PC-9 (cell line): ENCODE measurements at regions not wholly inside any gene's neighbourhood (a gene's known extent, or its start where the extent isn't known, plus 50 kb on each side); places are given as distances from the start of the nearest gene placed in this dataset.

Experiments
- BruUV-seq: library from RNA; stranded (reverse); fragments of 400-500 nt; replicated peaks from 2 replicates; lab custom pipeline; 2021; lab: Mats Ljungman, UMichigan
- CTCF ChIA-PET: fragments of 300-600 bp; sonication (Branson Sonifier 250); formaldehyde crosslinking; loops from one replicate; lab custom pipeline; 2022; ENCODE audit warnings: antibody characterized with exemption; lab: Charles Lee
- POLR2A ChIA-PET: fragments of 300-600 bp; sonication (Branson Sonifier 250); formaldehyde crosslinking; loops from one replicate; lab custom pipeline; 2022; ENCODE audit warnings: antibody characterized with exemption; ENCODE audit not compliant: unreplicated experiment; lab: Charles Lee
- DNase-seq, 2 experiments: peaks; one replicate each; pipeline versions ENCODE4 v3.0.0 to v3.0.0-alpha.2; 2015 to 2022; ENCODE audit warnings: mixed read lengths in 1 of 2
- H2AFZ ChIP-seq: fragments of 200-600 bp; sonication (generic); 2 replicates; pipeline ENCODE4 v1.8.1; 2017; ENCODE audit warnings: antibody characterized with exemption
- H3F3A ChIP-seq: fragments of 200-600 bp; sonication (generic); 2 replicates; pipeline ENCODE4 v1.8.1; 2017; ENCODE audit warnings: antibody characterized with exemption, mild to moderate bottlenecking, low read depth; ENCODE audit not compliant: insufficient read depth
- H3K27ac ChIP-seq: fragments of 200-600 bp; sonication (generic); 2 replicates; pipeline ENCODE4 v1.6.1; 2016; ENCODE audit warnings: mixed run types
- H3K27me3 ChIP-seq: fragments of 200-600 bp; sonication (generic); 2 replicates; pipeline ENCODE4 v1.6.1; 2016; ENCODE audit warnings: low read depth, mixed run types; ENCODE audit not compliant: insufficient read depth
- H3K36me3 ChIP-seq: fragments of 200-600 bp; sonication (generic); 2 replicates; pipeline ENCODE4 v1.6.1; 2016; ENCODE audit warnings: low read depth, mixed run types
- H3K4me1 ChIP-seq: fragments of 200-600 bp; sonication (generic); replicated peaks from 2 replicates; pipeline ENCODE4 v1.6.1; 2016; ENCODE audit warnings: mixed run types; ENCODE audit not compliant: insufficient read depth
- H3K4me2 ChIP-seq: fragments of 200-600 bp; sonication (generic); 2 replicates; pipeline ENCODE4 v1.6.1; 2017; ENCODE audit warnings: mixed run types
- H3K4me3 ChIP-seq: fragments of 200-600 bp; sonication (generic); 2 replicates; pipeline ENCODE4 v1.6.1; 2016; ENCODE audit warnings: mixed run types
- H3K79me2 ChIP-seq: fragments of 200-600 bp; sonication (generic); 2 replicates; pipeline ENCODE4 v1.6.1; 2017; ENCODE audit warnings: low read depth, mixed run types
- H3K9me2 ChIP-seq: fragments of 200-600 bp; sonication (generic); 2 replicates; pipeline ENCODE4 v1.8.1; 2017; ENCODE audit warnings: mild to moderate bottlenecking; ENCODE audit not compliant: insufficient read depth
- H3K9me3 ChIP-seq: fragments of 200-600 bp; sonication (generic); 2 replicates; pipeline ENCODE4 v1.8.1; 2016; ENCODE audit warnings: low read depth; ENCODE audit not compliant: insufficient read depth
- H4K20me1 ChIP-seq: fragments of 200-600 bp; sonication (generic); 2 replicates; pipeline ENCODE4 v1.8.1; 2017; ENCODE audit not compliant: insufficient read depth
- CTCF ChIP-seq: fragments of 200-600 bp; sonication (generic); conservative IDR thresholded peaks from 2 replicates; pipeline ENCODE4 v1.6.1; 2017; ENCODE audit warnings: mixed run types, antibody characterized with exemption, mild to moderate bottlenecking, moderate library complexity
- EZH2 ChIP-seq: fragments of 200-600 bp; sonication (generic); IDR thresholded peaks from 2 replicates; pipeline ENCODE4 v1.8.0; 2017; ENCODE audit warnings: antibody characterized with exemption, low read depth
- intact Hi-C: fragments of 100-400 bp; cut with micrococcal nuclease; formaldehyde crosslinking; loops from one replicate; pipeline ENCODE4 v1.10.0; 2022; ENCODE audit not compliant: unreplicated experiment

GRCh38 chr6:82607998-82608725 lies 244.5 kb downstream of the TPBG start:
- DNase-seq: no peak
- no peaks in the 10 kb centered on the region for H3K27me3 ChIP-seq
- no peaks in the 10 kb centered on the region for H3F3A ChIP-seq
- H4K20me1 ChIP-seq: no peaks in the 10 kb centered on the region
- no peaks in the 10 kb centered on the region for H3K4me1 ChIP-seq
- no peaks in the 10 kb centered on the region for H3K9me2 ChIP-seq
- CTCF ChIA-PET: no interaction called here
- intact Hi-C loops: no loop called here
- no peak overlapping the region for H3K27ac ChIP-seq
- BruUV-seq: no TSS peak
- POLR2A ChIA-PET: no interaction called here
- H3K79me2 ChIP-seq: no peaks in the 10 kb centered on the region
- no peak overlapping the region for H3K4me2 ChIP-seq
- no peaks in the 10 kb centered on the region for H3K36me3 ChIP-seq
- no peak overlapping the region for H2AFZ ChIP-seq
- H3K4me3 ChIP-seq: no peak overlapping the region
- TF ChIP-seq CTCF (no peak), EZH2 (no peak)
- no peaks in the 10 kb centered on the region for H3K9me3 ChIP-seq

DNA sequence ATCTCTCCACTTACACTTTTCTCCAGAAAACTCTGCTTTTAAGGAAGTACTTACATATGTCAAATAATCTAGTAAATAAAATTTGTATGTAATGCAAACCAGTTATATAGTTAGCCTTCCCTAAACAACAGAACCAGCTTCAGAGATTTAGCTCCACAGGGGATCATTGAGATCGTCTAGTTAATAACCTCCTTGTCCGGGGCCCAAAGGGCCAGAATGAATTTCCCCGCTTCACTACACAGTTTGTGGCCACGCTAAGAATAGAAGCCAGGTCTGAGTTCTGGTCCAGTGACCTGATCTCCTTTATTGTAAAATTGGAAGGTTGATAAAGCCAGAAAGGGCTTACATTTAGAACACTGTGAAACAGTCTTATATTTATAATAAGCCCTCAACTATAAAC lies 245.2 kb downstream of the TPBG start:
- no peaks in the 10 kb centered on the region for H3K36me3 ChIP-seq
- BruUV-seq: no TSS peak
- ChIA-PET POLR2A (no interaction called here), CTCF (no interaction called here)
- no peak overlapping the region for H3K4me3 ChIP-seq
- H2AFZ ChIP-seq: no peak overlapping the region
- H3K9me3 ChIP-seq: no peaks in the 10 kb centered on the region
- no peaks in the 10 kb centered on the region for H3F3A ChIP-seq
- no peak overlapping the region for H3K27ac ChIP-seq
- no peak for DNase-seq
- no peaks in the 10 kb centered on the region for H3K79me2 ChIP-seq
- no peaks in the 10 kb centered on the region for H3K9me2 ChIP-seq
- no peaks in the 10 kb centered on the region for H3K27me3 ChIP-seq
- intact Hi-C loops: no loop called here
- H3K4me1 ChIP-seq: no peaks in the 10 kb centered on the region
- H4K20me1 ChIP-seq: no peaks in the 10 kb centered on the region
- TF ChIP-seq EZH2 (no peak), CTCF (no peak)
- no peak overlapping the region for H3K4me2 ChIP-seq

DNA sequence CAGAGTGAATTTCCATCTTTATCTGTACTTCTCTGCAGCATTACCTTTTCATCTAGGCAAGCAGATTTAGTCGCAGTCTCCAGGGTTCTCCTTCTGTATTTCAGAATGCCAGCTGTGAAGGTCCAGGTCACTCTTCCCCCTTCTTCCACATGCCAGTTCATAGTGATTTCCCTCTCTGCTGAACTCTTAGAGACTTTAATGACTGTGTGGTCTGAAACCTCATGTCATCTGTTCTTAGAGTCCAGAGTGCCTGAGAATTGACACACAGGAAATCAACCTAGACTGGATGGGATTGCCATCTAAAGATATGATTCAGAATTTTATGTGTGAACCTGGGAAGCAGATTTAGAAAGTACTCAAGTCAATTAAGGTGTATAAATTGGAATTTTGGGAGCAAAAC lies 248.1 kb downstream of the TPBG start:
- TF ChIP-seq EZH2 (no peak), CTCF (no peak)
- Histone ChIP-seq H4K20me1 (no peaks in the 10 kb centered on the region), H2AFZ (no peak overlapping the region), H3K27me3 (no peaks in the 10 kb centered on the region), H3K4me3 (no peak overlapping the region), H3K4me1 (no peaks in the 10 kb centered on the region), H3K9me3 (no peaks in the 10 kb centered on the region), H3K9me2 (no peaks in the 10 kb centered on the region), H3K79me2 (no peaks in the 10 kb centered on the region), H3K4me2 (no peak overlapping the region), H3F3A (no peaks in the 10 kb centered on the region), H3K36me3 (no peaks in the 10 kb centered on the region), H3K27ac (no peak overlapping the region)
- intact Hi-C loops: no loop called here
- BruUV-seq: no TSS peak
- ChIA-PET CTCF (no interaction called here), POLR2A (no interaction called here)
- no peak for DNase-seq
